Lung (tissue), 11 donors: ENCODE measurements at regions not wholly inside any gene's neighbourhood (a gene's known extent, or its start where the extent isn't known, plus 50 kb on each side); places are given as distances from the start of the nearest gene placed in this dataset.

Source experiments
- ATAC-seq: fragments of 200-7000 bp; cut with Tn5 transposase; one replicate; pipeline ENCODE4 v1.9.1; 2020; ENCODE audit warnings: moderate number of reproducible peaks; ENCODE audit not compliant: insufficient read depth, low FRiP score
- DNase-seq, 3 donors: peaks; one replicate each; pipeline ENCODE4 v3.0.0-alpha.2; 2013 to 2017
- H3K27ac ChIP-seq, 2 donors: one replicate each; pipeline ENCODE4 v1.5.1; 2013; ENCODE audit warnings: mild to moderate bottlenecking in 2 of 2, moderate library complexity in 2 of 2, control low read depth in 1 of 2, inconsistent platforms in 1 of 2, low read depth in 1 of 2, low read length in 1 of 2
- H3K27me3 ChIP-seq, 3 donors: one replicate each; pipeline ENCODE4 v1.5.1; 2013; ENCODE audit warnings: low read length in 2 of 3; ENCODE audit not compliant: control insufficient read depth in 3 of 3, insufficient read depth in 3 of 3
- H3K36me3 ChIP-seq, 4 donors: one replicate each; pipeline ENCODE4 v1.5.1; 2013; ENCODE audit warnings: low read length in 4 of 4, mild to moderate bottlenecking in 1 of 4, moderate library complexity in 1 of 4; ENCODE audit not compliant: control insufficient read depth in 4 of 4, insufficient read depth in 4 of 4
- H3K4me1 ChIP-seq, 5 donors: one replicate each; pipeline ENCODE4 v1.5.1; 2013; ENCODE audit warnings: low read length in 5 of 5, mild to moderate bottlenecking in 2 of 5, moderate library complexity in 1 of 5; ENCODE audit not compliant: control insufficient read depth in 5 of 5, insufficient read depth in 5 of 5
- H3K4me3 ChIP-seq: one replicate; pipeline ENCODE4 v1.5.1; 2013; ENCODE audit warnings: mild to moderate bottlenecking, control low read depth, moderate library complexity
- H3K9ac ChIP-seq, 2 donors: one replicate each; pipeline ENCODE4 v1.5.1; 2013; ENCODE audit warnings: low read length in 2 of 2, control low read depth in 1 of 2; ENCODE audit not compliant: insufficient read depth in 1 of 2
- H3K9me3 ChIP-seq, 4 donors: one replicate each; pipeline ENCODE4 v1.5.1; 2013; ENCODE audit warnings: low read length in 3 of 4, mild to moderate bottlenecking in 1 of 4, moderate library complexity in 1 of 4; ENCODE audit not compliant: control insufficient read depth in 4 of 4, insufficient read depth in 3 of 4
- CTCF ChIP-seq: IDR thresholded peaks from 2 replicates; pipeline ENCODE4 v1.5.1; 2012; ENCODE audit warnings: mild to moderate bottlenecking; ENCODE audit errors: control extremely low read depth, extremely low read depth
- WGBS, 2 donors: extraction: QIAGEN DNeasy Blood & Tissue Kit; methylation state at CpG; one replicate each; pipeline ENCODE4 v1.1.7; 2013; 5-methylcytosine and 5-hydroxymethylcytosine counted together
- donor health status: control.
- donor health status: control.
- donor health status: Bipolar disorder and iron deficiency.
- donor health status: healthy.
- donor health status: DM: yes; HTN: yes; CAD: no.

GRCh38 chr6:164998297-164998696, 311.1 kb downstream of the C6orf118 start:
- no peak overlapping the region for H3K9ac ChIP-seq
- ATAC-seq (no peak), DNase-seq (no peak)
- H3K36me3 ChIP-seq: no peaks in the 10 kb centered on the region
- WGBS, 2 donors: 88 to 90% methylated on average over 8 of the region's 8 CpGs
- H3K27me3 ChIP-seq: no peaks in the 10 kb centered on the region
- H3K4me3 ChIP-seq: no peak overlapping the region
- no peak for TF ChIP-seq CTCF
- no peaks in the 10 kb centered on the region for H3K4me1 ChIP-seq
- H3K9me3 ChIP-seq: peaks cover 0 to 11% (median 0%) of the 10 kb centered on the region in 4 donors
- H3K27ac ChIP-seq: no peak overlapping the region

GRCh38 chr6:164996838-164997237, 312.6 kb downstream of the C6orf118 start:
- Histone ChIP-seq H3K27me3 (no peaks in the 10 kb centered on the region), H3K4me1 (no peaks in the 10 kb centered on the region), H3K9ac (no peak overlapping the region), H3K27ac (no peak overlapping the region), H3K9me3 (peaks cover 0 to 7% (median 0%) of the 10 kb centered on the region in 4 donors), H3K4me3 (no peak overlapping the region), H3K36me3 (no peaks in the 10 kb centered on the region)
- 37 to 41% methylated on average over 6 of the region's 6 CpGs for WGBS, 2 donors
- TF ChIP-seq CTCF: no peak
- ATAC-seq (no peak), DNase-seq (no peak)

GRCh38 chr6:164991573-164991972, 317.8 kb downstream of the C6orf118 start:
- Histone ChIP-seq H3K27me3 (no peaks in the 10 kb centered on the region), H3K9ac (no peak overlapping the region), H3K4me3 (no peak overlapping the region), H3K9me3 (no peaks in the 10 kb centered on the region), H3K4me1 (no peaks in the 10 kb centered on the region), H3K27ac (no peak overlapping the region), H3K36me3 (no peaks in the 10 kb centered on the region)
- TF ChIP-seq CTCF: no peak
- no peak for ATAC-seq
- no peak for DNase-seq
- WGBS, 2 donors: 72 to 76% methylated on average over 2 of the region's 2 CpGs

- WGBS, 2 donors: 85 to 93% methylated on average over 2 of the region's 2 CpGs
Observed at GRCh38 chr6:164990901-164991300, 318.5 kb downstream of the C6orf118 start.

More at GRCh38 chr6:164990901-164991300, 318.5 kb downstream of the C6orf118 start:
- ATAC-seq: no peak
- no peaks in the 10 kb centered on the region for H3K27me3 ChIP-seq
- no peaks in the 10 kb centered on the region for H3K9me3 ChIP-seq
- no peak overlapping the region for H3K4me3 ChIP-seq
- DNase-seq: no peak
- H3K4me1 ChIP-seq: no peaks in the 10 kb centered on the region
- no peak overlapping the region for H3K27ac ChIP-seq
- H3K9ac ChIP-seq: no peak overlapping the region
- TF ChIP-seq CTCF: no peak
- no peaks in the 10 kb centered on the region for H3K36me3 ChIP-seq
